ENCODE measurements at regions not wholly inside any gene's neighbourhood (a gene's known extent, or its start where the extent isn't known, plus 50 kb on each side); places are given as distances from the start of the nearest gene placed in this dataset.

DNA sequence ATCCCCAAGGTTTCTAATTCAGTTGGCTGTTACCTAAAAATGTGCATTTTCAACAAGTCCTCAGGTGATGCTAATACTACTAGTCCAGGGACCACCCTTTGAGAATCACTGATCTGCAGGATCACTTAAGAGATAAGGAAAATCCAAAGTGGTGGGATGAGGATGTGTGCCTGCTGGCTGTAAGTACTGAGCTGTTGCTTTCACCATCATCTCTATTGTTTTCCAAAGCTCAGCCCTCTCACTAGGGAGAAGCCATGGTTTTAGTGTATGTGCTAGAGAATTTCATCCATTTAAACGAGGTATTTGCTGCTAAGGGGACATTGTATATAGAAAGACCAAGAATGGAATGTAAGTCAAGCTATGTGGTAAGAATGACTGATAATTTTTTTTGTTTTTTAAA is 202.3 kb downstream of the KIF21A start:
- no peak for DNase-seq

DNA sequence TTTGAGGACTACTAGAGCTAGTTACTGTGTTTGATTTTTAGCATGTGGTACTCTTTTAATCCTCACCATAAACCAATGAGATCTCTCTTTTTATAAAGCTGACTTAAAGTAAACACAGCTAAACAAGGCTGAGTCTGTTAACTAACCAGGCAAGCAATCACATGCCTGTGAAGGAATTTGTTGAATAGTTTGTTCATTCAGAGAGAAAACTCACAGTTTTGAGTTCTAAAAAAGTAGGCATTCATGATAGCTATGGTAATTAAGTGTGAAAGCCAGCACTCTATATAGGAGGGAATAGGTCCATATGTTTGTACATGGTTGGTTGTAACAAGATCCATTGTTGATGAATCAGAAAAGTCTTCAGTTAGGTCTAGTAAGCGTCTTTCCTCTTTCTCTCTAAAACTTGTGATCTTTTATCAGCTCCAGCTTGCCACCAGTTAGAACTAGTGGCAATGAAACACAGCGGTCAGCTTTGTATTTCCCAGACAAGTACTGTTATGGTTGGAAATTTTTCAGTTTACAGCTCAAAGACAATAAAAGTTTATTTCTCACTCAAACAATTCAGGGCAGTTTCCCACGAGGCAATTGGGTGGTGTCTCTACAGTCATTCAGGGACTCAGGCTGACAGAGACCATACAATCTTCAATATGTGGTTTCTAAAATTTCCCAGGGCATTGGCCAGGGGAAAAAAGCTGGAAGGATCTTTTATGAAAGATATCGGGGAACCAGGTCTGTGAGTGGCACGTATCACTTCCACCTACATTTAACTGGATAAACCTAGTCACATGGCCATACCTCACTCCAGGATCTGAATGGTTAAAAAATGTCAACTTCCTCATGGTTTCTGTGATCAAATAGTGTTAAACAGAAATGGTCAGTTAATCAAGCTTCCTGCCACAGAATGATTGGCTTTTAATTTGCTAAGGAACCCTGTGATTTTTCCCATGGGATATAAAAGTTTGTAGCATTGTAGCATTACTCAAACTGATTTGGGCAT is 203.1 kb downstream of the KIF21A start:
- no peak for DNase-seq

DNA sequence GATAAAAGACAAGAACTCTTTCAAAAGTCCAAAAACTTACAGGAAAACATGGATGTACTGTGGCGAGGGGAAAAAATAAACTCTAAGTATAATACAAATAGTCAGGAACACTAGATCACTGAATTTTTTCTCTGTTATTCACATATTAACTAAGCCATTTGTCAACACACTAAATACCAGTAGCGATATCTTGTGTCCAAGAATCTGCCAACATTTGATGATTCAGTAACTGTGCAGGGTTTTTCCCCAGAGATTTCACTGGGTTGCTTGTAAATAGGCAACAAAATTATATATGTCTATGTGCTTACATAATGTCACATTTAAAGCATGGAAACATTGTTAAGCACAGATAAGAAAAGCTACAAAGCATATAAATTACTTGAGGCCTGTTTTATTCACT is 205.9 kb downstream of the KIF21A start:
- DNase-seq, result no peak

DNA sequence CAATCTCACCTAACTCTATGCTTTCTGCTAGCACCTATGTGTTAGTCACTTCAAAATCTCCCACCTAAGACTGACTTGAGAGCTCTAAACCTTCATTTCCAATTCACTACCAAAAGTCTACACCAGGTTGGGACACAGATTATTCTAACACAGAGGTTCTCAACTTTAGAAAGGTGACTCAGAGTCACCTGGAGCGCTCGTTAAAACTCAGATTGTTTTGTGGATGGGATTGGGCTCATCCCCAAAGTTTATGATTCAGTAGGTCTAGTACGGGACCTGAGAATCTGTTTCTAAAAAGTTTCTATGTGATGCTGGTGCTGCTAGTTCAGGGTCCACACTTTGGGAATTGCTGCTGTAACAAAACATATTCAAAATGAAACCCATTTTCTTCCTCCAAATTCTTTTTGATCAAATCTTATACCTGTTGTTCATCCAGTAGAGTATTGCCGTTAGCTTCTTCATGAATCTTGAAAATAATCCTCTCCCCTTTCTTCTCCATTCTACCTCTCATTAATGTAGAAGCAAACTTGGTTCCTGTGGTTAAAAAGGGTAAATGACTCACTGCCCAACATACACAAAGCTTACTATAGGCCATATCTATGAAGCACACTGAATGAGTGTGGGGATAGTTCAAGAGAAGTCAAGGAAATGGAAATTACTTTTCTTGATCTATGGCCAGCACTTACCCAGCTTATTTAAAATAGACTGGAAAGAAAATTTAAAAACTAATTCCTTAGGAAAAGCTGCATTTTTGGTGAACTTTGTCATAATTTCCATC is 206.7 kb downstream of the KIF21A start:
- DNase-seq, result no peak

DNA sequence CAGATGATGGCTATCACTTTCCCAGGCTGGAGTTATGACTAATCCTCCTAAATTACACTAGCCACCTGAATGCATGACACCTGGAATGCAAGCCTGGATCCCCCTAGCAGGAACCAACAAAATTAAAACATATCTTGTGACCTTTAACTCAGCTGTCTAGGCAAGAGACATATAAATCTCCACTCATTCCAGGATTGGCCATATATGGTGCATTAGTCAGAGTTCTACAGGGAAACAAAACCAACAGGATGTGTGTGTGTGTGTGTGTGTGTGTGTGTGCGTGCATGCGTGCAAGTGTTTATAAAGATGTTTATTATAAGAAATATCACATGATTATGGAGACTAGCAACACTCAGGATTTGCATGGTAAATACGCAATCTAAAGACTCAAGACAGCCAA is 212.8 kb downstream of the KIF21A start:
- no peak for DNase-seq

DNA sequence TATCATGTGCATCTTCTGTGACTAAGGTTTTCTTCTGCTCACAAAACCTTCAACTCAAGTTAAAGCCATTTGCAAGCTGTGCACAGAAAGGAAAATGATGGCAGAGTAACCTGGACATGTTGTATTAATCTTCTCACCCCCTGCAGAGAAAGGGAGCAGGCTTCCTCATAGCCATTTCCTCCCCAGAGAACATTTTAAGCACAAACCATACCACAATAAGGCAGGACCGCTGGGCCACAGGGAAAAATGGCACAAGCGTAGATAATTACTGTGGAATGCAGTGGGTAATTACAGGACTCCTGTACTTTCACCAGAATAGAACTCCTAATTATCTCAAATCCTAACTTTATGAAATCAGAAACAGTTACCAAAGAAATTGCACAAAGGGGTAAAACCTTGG is 215.7 kb downstream of the KIF21A start:
- no peak for DNase-seq

DNA sequence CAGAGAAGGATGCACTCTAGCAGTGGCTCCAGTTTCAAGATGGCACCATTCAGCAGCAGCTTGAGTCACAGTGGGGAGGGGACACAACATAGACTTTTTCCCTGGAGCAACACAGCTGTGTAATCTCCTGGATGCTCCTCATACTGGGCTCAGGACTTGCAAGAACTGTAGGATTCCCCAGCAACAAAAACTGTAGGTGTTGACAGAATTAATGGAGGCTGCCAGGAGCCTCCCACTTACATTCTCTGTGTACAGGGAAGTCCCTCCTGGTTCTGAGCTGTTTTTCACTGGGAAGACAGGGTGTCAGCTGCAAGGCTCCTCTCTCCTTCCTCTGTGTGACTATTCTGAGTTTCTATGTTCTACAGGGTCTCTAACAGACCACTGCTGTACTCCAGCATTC is 217.9 kb downstream of the KIF21A start:
- no peak for DNase-seq

DNA sequence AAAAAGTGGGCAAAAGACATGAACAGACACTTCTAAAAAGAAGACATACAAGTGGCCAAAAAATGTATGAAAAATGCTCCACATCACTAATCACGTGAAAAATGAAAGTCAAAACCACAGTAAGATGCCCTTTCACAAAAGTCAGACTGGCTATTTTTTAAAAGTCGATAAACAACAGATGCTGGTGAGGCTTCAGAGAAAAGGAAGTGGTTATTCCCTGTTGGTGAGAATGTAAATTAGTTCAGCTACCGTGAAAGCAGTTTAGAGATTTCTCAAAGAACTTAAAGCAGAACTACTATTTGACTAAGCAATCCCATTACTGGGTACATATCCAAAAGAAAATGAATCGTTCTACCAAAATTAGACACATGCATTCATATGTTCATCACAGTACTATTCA is 237.0 kb downstream of the KIF21A start:
- DNase-seq, result no peak

DNA sequence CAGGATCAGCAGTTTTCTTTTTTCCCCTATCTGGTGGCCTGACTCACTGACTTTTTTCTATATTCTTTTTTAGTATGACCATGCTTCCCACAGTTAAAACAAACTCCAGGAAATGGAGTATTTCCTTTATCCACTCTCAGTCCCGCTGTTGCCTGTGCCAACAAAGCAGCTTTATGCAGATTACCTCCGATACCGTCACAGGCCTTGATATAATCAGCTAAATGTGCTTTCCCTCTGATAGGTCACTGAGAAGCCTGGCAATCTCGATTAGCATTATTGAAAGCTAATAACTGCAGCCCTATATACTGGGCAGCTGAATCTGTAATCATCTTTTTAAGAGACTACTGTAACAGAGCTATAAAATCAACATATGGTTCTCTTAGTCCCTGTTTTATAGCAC is 243.6 kb downstream of the KIF21A start:
- no peak for DNase-seq

DNA sequence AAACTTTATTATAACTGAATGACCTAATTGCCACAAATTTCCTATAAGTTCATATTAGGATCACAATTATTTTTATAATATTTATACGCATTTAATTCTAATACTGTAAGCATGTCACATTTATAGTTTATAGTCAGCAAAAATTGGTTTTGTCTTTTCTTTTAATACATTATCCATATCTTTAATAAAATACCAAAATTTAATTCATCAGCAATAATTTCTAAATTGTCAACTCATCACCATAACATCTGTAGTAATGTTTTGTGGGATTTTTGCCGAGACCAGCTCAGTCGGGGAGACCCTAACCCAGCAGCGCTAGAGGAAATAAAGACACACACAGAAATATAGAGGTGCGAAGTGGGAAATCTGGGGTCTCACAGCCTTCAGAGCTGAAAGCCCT is 254.2 kb downstream of the KIF21A start:
- no peak for DNase-seq

DNA sequence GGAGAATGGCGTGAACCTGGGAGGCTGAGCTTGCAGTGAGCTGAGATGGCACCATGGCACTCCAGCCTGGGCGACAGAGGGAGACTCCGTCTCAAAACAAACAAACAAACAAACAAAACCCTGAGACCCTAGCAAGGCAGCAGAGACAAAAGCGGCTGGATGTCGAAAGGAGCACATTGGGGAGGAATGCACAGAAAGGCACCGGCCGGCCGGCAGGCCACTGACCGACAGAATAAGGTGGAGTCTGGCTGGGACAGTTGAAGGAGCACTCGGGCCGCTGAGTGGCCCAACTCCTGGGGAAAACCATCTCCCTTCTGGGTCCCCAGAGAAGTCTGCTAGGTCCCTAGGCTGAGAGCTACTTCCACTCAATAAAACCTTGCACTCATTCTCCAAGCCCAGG is 256.2 kb downstream of the KIF21A start:
- no peak for DNase-seq

DNA sequence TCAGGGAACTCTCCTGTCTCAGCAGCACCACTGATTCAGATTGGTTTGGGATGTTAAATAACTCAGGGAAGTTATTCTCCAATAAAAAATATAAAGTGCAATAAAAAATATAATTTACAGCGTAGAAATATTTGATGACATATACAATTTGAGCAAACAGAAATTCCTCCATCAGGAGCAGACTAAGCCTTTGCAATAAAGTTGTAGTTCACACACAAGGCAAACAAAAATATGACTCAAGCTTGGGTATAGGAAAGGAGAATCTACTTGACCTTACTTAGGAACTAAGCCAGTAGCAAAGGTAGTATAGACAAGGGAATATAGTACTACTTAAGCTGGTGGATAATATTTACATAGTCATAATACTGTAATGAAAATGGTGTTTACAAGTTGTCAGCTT is 264.1 kb downstream of the KIF21A start:
- no peak for DNase-seq

DNA sequence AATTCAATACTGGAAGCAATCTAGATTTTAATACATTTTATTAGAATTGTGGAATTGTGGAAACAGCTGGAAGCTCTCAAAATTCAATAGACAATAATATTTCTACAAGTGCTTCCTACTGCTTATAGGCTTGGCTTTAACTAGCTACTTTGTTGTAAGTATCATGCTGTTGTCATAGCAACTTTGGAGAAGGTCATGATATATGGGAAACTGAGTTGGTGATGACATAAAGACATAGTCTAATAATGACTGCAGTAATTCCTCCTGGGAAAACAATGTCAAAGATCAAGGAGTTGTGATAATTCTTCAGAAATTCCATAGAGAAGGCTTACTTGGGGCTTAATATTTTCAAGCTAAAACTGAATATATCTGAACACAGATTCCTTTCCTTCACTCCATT is 266.6 kb downstream of the KIF21A start:
- DNase-seq, result no peak

DNA sequence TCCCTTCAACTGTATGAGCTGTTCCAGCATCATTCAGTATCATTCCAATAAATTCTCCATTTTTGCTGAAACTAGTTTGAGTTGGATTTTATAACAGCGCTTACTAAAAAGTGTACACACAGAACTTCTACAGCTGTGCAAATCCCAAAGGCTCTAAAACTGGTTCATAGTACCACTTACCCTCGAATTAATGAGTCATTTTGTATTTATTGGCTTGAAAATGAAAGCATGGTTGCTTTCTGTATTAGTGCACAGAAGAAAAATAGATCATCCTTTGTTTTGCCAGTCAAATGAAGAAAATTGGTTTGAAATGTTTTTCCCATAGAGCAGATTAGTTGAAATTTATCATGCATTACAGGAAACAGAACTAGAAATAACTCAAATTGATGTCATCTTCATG is 268.3 kb upstream of the CPNE8 start:
- DNase-seq, result no peak

DNA sequence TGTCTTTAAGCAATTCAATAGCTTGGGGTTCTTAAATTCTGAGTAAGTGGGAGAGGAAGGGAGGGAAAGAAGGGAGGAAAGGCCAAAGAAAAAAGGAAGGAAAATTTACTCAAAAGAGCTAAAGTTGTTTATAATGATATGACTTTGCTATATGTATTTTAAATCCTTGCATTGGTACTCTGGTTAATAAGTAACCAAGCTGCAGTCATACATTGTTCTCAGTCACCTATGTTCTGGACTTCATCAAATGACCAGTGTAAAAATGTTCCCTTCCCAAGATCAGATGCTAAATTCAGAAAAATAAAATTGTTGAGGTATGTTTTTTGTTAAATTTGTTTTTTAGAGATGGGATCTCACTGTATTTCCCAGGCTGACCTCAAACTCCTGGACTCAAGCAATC is 259.9 kb upstream of the CPNE8 start:
- no peak for DNase-seq

DNA sequence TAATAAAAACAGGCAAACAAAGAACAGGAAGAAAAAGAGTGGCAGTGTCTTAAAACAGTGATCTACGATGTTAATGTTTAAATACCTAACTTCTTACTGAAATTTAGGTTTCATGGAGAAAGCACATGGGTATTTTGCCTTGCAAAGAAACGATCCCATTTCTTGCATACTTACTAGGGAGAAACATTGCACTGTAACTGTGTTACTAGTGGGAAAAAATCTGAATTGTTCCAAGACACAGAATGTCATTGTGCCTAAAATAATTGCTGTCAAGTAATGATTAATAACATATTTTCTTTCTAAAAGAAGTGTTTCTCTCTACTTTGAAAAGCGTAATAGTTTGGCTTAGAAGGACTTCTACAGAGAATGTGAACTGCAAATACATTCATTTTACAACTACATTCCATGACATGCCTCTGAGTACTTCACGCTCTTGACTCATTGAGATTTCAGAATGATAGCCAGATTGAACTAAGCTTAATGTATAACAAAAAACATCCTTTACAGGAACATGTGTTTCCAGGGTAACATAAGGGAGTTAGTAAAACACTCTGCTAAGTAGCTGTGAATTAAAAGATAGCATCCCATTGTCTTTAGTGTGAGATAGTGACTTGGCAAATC is 256.2 kb upstream of the CPNE8 start:
- DNase-seq, result no peak

DNA sequence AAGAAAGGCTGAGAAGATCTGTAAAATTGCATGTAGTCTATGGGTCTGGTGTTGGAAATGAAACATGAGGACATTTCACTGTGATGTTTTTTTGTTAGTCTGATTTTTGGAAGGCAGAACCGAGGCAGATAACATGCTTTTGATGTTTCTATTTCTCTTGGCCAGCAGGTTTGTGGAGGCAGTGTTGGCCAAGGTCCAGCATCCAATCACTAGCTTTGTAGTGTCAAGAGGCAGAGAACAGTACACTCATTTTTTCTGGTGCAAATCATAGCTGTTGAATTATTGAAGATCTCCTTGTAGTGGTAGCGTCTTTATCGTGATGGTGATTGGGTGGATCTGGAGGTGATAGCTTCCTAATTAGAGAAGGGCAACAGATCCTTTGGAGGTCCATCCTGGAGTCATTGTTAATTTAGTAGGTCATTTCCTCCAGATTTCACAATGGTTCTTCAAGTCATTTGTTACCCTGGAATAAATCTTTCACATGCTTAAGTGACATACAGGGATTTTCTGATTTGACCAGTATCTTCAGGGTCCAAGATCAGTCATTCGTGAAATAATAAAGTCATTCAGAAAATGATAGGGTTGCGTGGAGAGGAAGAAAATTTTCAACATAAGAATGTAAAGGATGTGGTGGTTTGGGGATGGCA is 252.4 kb upstream of the CPNE8 start:
- DNase-seq, result peak in 1 of 51 donors; percentile 3

DNA sequence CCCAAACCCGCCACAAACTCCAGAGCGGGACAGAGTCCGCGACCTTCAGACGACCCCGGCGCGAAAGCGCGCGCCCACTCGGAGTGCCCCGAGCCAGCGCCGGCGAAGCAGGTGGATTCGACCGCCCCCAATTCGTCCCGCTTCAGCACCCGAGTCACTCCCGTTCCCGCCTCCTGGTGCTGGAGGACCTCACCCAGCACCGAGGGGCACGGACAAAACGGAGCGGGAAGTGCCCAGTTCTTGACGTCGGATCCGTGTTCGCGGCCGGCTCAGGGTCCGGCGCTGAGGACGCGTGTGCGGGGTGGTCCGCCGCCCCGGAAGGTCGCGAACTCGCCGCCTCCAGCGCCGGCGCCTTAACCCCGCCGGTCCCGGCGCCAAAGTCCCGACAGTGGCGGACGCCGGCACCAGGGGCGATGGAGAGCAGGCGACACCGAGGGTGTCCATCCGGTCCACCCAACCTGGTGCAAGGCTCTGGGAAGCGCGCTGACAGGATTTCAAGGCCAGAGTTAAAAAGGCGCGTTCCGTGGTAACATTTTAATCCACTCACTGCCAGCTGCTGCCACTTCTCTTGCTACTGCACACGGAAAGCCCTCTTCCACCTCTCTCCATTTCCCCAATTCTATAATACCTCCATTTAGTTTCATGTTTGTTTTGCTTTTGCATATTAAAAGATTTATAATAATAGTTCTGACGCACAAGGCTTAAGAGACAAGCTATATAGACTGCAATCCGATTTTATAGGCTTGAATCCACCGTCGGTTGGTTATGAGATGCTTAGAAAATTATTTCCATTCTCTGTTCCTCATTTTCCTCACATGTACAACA is 240.0 kb upstream of the CPNE8 start:
- peak in 35 of 51 donors; percentile 3 to 59 (median 29) for DNase-seq

DNA sequence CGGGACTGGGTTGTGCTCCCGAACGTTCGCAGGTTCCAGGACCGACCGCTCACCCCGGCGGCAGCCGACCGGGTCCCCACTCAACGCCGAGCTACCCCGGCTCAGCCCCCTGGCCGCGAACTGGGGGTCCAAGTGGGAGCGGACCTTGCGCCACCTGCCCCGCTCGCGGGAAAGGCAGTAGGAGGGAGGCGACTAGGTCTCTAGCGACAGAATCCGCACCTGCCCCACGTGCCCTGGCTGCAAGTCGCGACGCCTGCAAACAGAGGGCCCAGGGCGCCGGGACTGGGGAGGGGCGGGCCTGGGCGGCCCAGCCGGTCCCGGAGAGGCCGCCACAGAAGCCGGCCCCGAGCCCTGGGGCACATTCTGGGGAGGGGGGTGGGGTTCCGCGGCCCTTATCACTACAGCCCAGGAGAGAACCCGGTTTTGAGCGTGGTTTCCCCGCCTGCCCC is 239.2 kb upstream of the CPNE8 start:
- DNase-seq, result peak in 5 of 51 donors; percentile 1 to 25 (median 14)

DNA sequence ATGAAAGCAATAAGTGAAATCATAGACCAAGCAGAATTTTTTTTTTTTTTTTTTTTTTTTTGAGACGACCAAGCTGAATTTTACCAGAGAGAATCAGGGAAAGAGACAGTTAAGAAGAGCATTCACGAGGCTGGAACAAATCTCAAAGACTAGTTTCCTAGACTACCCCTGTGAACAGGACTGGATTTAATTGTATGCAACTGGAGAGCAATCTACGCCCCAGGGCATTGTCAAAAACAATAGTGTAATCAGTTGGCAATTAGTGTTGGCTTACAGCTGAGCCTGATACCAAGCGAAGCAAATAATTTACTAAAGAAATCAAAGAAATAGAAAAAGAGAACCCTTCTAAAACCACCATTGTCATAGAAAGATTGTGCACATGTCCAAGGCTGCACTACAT is 232.9 kb upstream of the CPNE8 start:
- no peak for DNase-seq

DNA sequence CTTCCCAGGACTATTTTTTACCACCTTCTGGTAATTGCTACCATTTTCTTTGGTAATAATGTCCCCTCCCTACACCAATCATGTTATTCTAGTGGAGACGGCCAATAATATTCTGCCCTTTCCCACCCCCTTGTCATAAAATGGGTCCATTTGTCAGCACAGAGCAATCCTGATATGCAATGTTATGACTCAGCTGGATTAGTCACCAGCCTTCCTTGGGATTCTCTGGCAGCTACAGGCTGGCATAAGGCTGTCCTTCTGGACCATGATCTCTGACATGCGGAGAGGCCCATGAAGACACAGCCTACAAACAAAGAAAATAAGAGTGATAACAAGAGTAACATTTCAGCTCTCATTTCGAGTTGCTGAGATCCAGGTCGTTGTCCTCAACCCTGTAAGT is 222.0 kb upstream of the CPNE8 start:
- no peak for DNase-seq
